HG03469 (cell line): ENCODE measurements at regions not wholly inside any gene's neighbourhood (a gene's known extent, or its start where the extent isn't known, plus 50 kb on each side); places are given as distances from the start of the nearest gene placed in this dataset.
"Not testable (repeated sequence)": the region's sequence is repeated elsewhere in the genome, so short reads cannot be mapped to it uniquely, and the experiment has no call there.

Experiments
- ATAC-seq: cut with Tn5 transposase; IDR thresholded peaks from one replicate; pipeline ENCODE4 v1.9.1; 2021; ENCODE audit warnings: mild to moderate bottlenecking, moderate library complexity, moderate number of reproducible peaks; ENCODE audit not compliant: unreplicated experiment

DNA sequence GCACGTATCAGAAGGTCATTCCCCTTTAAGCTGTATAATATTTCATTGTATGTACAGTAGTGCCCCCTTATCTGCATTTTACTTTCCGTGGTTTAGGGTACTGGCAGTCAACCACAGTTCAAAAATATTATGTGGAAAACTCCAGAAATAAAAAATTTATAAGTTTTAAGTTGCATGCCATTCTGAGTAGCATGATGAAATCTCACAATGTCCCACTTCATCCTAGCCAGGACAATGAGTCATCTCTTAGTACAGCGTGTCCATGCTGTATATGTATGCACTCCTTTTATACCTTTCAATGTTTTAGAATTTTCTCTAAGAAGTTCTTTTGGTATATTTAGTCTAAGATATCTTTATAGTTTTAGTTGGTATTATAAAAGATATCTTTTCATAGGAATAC, 115.0 kb upstream of the HAND1 start:
- no peak for ATAC-seq

DNA sequence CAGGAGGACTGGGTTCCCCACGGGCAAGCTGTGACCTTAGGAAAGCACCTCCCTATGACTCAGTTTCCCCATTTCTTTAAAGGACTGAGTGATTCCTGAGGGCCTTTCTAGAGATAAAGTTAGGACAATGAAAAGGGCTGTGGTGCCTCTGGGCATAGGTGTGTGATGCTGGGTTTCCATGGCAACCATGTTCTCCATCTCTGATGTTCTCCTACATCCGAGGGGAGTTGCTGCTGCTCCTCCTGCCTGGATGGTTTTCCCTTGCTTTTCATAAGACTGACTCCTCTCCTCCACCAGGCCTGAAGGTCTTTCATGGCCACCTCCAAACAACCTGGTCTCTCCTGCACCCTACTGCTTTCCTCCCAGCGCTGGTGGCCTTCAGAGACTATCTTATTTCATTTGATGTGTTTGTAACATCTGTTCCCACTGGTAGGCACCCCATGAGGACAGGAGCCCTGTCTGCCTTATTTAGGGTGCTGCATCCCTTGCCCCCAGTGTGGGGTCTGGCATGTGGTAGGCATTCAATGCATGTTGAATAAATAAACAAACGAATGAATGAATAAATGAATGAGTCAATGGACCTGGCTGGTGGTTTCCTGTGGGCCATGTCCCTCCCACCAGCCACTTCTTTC, 112.2 kb upstream of the HAND1 start:
- no peak for ATAC-seq

DNA sequence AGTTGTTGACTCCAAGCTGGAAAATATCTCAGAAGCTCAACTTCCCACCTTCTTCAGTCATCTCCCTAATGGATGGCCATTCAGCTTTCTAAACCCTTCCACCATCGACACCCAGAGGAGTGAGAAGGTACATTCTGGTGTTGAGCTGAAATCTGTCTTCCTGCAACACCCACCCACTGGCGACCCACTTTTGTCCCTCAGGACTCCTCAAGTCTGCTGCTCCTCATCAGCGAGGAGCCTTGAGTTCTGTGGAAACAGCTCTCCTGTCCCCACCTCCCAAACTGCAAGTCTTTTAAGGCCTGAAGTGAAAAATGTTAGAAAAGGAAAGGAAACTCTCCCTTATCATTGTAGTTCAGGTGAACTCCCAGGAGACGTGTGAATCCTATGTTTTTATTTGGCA, 111.5 kb upstream of the HAND1 start:
- no peak for ATAC-seq

DNA sequence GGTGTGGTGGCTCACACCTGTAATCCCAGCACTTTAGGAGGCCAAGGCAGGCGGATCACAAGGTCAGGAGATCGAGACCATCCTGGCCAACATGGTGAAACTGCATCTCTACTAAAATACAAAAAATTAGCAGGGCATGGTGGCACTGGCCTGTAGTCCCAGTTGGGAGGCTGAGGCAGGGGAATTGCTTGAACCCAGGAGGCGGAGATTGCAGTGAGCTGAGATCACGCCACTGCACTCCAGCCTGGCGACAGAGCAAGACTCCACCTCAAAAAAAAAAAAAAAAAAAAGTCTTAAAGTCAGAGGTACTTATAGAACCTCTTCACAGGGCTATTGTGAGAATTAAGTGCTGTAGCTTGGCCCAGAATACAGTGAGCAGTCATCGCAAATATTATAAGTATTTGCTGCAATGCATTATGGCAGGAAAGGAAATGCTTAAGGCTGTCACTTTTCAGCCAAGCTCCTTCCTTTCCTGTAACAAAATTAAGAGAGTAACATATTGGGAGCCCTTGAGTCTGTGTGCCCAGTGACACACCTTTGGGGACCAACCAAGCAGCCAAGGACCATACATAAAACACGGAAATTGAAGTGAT, 110.9 kb upstream of the HAND1 start:
- ATAC-seq = not testable (repeated sequence)

DNA sequence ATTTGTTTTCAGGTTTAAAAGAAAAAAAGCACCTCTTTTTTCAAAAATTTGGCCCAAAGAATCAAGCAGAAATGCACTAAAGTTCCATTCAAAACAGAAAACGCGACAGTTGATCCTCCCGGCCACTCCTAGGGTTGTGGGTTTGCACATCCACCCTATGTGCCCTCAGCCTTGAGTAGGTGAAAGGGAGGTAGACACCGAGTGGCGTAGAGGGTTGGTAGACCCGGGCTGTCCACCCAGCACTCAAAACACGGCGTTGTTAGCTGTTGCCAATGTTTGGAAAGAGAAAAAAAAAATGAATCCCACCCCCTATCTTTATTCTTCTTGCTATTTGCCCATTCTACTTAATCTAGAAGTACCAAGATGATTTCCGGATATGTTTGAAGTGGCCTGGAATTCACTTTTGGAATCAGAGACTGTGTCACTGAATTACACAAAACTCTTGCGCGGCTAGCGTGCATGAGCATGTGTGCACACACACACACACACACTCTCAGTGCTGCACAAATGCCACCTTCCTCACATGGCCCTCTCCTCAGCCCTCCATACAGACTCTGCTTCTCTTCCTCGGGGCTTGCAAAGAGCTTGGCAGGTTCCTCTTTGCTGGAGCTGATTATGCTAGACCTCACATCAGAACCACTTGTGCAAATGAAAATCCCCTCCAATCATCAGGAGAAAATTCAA, 110.2 kb upstream of the HAND1 start:
- no peak for ATAC-seq

DNA sequence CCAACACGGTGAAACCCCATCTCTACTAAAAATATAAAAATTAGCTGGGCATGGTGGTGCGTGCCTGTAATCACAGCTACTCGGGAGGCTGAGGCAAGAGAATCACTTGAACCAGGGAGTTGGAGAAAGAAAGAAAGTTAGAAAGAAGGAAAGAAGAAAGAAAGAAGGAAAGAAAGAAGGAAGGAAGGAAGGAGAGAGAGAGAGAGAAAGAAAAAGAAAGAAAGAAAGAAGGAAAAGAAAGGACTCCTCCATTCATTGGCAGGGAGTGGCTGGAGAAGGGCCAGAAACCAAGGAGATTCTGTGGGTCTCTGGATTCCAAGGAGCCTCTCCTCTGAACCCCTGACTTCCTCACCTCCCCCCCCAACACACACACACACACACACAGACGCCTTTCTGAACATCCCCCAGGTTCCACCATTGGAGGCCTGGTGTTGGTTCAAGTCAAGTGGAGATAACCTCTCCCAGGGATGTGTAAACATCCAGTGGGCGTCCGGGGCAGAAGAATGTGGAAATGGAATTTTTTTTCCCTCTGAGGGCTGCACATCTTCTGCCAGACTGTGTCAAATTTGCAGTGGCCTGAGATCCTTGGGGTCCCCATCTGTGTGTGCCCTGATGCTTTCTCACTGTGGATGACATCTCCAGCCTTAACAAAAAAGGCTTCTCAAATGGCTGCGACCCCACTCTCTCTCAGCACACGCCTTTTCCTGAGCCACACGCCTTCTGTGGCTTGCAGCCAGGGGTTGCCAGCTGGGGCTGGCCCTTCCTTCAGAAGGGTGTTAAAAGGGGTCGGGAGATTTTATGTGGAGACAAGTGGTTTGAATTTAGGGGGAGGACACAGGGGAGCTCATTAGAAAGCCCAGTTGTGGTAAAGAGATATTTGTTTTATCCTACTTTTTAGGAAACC, 109.3 kb upstream of the HAND1 start:
- ATAC-seq = no peak

DNA sequence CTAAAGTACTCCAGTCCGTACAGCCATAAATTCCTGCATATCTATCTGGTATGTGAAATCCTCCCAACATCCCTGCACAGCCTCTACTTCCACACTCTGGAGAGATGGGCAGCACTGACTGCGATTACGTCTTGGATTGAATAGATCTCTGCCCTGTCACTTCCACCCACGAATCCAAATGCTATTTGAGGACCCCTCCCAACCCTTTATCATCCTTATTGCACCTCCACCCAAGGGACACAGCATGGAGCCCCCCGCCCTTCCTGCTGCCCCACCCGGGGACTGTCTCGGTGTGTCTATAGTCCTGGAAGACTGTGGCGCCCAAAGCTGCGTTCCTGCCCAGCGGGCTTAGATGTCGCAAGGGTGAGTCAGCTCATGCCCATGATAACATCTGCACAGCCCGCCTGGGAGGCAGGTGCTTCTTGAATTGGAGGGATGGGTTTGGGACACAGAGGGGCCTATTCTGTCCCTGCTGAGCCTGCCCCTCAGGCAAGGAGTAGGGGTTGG, 105.7 kb upstream of the HAND1 start:
- ATAC-seq = no peak

DNA sequence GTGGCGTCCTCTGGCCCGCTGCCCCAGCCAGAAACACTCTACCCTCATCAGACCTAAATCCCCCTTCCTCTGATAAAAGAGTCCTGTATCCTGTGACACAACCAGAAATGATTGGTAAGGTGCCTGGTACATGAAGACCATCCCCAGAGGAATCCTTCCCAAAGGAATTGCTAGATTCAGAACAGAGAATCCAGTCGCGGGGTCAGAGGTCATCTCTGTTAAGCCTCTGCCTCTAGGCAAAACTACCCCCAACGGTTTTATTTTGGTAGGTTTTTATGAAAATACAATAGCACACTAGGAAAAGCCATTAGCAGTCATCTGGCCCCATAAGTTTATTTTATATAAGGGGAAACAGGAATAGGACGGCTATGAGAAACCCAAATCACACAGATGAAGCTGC, 102.4 kb upstream of the HAND1 start:
- ATAC-seq = no peak

DNA sequence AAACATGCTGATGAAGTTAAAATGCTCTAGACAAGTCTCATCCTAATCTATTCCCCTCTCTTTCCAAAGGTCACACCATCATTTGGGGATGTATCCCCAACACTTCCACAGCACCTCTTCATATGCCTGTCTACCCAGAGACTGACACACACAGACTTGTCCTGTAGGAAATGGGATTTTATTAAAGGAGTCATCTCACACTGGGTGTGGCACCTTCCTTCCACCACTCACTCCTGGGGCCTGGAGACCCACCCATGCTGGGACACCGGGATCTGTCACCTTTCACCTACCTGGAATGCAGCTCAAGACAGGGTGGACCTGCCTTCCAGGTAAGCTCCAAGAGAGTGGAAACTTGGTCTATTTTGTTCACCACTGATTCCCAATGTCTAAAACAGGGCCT, 99.4 kb upstream of the HAND1 start:
- ATAC-seq = no peak

DNA sequence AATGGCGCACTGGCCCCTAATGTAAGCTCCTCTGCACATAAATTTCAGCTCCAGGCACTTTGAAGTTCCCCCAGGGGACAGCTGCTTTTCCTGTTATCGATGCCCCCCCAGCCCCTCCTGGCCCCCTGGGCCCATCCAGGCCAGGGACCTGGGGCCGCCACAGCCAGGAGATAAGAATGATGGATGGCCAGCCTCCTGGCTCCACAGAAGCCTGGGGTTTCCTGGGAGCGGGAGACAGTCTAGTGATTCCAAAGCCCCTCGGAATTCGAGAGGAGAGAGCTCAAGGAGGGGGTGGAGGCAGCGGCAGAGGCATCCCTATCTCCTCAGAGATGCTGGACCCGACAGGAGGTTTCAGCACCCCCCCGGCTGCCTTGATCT, 98.4 kb upstream of the HAND1 start:
- ATAC-seq = no peak

DNA sequence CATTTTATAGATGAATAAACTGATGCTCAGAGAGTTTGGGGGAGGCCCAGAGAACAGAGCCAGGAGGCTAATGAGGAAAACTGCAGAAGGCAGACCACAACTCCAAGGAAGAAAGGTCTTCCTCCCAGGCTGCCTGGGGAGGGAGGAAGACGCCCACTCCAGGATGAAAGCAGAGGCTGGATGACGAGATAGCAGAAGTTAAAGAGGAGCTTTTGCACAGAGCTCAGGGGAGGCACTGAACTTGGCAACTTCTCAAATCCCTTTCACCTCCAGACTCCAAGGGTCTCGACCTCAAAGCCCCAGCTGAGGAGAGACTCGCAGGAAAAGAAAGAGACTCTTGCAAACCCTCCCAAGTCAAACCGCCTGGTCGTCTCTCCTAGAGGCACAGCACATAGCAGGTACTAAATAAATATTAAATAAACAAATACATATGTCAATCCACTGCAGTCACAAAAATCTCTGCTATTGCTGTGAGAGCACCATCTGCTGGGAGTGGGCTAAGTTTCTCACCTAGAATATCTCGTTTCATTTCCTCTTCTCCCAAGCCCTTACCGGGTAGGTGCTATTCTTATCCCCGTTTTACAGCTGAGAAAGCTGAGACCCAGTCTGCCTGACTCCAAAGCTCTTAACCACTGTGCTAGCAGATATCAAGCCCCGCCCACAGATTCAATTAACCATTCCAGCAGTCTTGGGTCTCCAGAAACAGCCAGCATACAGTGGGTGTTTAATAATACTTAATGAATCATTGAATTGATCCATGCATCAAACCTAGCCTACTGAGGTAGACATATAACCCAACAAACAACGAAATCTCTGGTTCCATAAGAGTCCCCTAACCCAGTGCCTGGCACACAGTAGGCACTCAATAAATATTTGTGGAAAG, 97.8 kb upstream of the HAND1 start:
- ATAC-seq = peak; percentile 90

DNA sequence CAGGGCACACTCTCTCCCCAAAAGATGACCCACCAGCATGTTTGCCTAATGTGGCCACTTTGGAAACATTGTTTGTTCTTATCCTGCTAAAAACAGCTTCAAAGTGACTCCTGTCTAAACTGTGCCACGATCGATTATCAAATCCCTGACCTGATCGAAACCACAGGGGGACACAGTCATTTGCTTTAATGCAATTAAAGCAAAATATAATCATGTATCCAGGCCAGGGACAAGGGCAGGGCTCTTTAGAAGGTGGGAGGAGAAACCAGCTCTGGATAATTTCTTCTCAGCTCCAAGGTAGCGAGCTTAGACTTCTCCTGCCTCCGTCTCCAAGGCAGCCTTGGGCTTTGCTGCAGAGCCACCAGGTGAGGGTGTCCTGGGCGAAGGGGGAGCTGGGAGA, 95.0 kb upstream of the HAND1 start:
- no peak for ATAC-seq

DNA sequence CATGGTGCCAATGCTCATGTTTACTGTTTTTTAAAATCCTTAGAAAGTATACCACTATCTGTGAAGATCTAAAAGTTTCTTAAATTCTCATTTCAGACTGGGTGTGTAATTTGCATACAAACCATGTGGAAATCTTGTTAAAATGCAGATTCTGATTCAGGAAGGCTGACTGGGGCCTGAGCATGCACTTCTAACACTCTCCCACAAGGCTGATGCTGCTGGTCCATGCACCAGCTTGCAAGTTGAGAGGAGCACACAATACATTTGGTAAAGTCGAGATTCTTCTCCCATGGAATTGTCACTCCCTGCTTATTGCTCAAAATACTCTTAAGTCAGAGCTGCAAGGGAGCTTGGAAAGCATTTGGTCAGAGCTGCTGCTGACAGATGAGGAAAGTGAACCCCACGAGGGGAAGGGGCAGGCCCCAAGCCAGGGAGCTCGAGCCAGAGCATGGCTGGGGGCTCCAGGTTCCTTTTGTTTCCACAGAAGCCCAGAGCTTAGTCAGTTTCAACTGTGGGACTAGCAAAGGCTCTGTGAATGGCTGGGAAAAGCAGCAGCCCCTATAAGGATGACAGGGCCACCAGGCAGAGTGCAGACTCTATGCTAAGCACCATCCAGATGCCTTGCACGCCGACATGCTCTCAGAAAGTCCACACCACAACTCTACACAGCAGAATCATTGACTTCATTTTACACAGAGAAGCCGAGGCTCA, 93.5 kb upstream of the HAND1 start:
- no peak for ATAC-seq

DNA sequence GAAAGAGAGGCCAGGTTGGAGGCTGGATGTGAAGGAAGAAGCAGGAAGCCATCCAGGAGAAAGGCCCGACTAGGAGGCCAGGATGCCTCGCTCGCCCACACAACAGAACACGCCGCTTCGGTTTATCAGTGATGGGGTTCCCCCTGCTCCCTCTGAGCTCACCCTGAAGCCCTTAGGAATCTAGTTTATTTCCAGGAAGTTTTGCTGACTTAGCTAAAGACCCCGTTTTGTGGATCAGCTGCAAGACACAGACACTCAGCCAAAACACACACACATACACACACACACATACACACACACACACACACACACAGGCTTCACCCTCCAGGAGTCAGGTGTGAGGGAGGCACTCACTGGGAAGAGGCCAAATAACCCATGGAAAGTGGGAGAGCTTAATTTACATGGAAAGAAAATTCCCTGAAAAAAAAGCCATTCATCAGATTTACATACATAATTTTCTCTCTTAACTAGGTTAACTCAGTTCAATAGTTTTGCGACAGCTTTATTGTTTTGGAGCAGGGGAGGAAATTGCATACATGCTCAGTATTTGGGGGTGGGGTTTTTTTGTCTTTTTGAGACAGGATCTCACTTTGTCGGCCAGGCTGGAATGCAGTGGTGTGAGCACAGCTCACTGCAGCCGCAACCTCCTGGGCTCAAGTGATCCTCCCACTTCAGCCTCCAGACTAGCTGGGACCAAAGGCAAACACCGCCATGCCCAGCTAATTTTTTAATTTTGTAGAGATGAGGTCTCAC, 92.7 kb upstream of the HAND1 start:
- ATAC-seq = no peak

DNA sequence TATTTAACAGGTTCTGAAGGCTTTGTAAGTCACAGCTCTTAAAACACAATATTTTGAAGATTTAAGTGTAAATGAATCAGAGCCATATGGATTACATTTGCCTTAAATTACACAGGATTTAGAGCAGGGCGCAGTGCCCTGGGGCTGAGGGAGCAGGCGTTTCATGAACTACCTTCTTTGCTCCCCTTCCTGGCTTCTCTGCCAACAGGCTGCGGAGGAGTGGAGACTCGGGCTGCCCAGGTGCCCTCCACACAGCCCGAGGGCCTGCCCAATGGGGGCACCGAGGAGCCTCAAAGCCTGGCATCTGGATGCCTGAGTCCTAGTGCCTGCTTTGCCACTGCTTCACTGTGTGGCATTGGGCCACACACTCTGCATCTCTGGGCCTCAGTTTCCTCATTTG, 90.6 kb upstream of the HAND1 start:
- no peak for ATAC-seq

DNA sequence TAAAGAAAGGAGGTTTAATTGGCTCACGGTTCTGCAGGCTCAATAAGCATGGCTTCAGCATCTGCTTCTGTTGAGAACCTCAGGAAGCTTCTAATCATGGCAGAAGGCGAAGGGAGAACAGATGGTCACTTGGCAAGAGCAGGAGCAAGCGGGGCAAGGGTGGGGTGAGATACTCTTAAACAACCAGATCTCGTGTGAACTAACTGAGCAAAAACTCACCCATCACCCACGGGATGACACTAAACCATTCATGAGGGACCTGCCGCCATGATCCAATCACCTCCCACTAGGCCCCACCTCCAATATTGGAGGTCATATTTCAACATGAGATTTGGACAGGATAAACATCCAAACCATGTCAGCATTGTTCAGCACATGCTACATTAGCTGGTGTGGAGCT, 89.1 kb upstream of the HAND1 start:
- ATAC-seq = no peak

DNA sequence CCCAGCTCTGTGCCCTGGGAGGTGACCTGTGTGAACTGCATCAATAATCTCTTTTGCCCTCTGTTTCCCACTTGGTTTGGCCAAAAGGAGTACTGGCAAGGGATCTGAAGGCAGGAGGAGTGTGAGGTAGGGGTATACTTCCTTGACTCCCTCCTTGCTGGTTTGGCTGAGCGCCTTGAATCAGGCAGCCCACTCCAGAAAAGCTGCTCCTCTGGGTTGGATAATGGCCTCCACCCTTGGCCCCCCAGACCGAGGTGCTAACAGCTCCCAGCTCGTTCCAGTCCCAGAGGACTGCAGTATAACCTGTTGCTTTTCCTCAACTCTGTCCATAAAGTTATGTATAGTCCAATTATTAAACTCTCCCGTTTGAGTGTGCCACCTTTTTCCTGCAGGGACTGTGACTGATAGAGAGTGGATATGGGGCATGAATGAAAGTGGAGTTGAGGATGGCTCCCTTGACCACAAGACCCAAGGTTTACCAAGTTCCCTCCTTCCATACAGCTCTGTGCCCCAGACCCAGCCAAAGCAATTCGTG, 88.2 kb upstream of the HAND1 start:
- no peak for ATAC-seq

DNA sequence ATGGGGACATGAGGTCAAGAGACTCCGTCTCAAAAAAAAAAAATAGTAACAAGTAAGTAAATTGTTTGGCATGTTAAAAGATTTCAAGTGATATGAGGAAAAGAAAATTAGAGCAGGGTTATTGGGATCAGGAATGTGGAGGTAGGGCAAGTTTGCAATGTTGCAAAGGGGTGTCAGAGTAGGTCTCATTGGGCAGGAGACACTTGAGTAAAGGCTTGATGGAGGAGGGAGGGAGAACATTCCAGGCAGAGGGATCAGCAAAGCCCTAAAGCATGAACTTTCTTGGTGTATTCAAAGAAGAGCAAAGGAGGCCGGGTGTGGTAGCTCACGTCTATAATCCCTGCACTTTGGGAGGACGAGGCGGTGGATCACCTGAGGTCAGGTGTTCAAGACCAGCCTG, 87.1 kb upstream of the HAND1 start:
- ATAC-seq = no peak
